ENCODE measurements at regions not wholly inside any gene's neighbourhood (a gene's known extent, or its start where the extent isn't known, plus 50 kb on each side); places are given as distances from the start of the nearest gene placed in this dataset.

GRCh38 chr2:22189893-22190480 lies 1066.2 kb downstream of the TDRD15 start:
- WGBS (ENCODE audit: missing lambda C conversion rate) = 4% methylated on average over 1 of the region's 1 CpG
- no peaks in the 10 kb centered on the region for H3K4me1 ChIP-seq
- CTCF ChIA-PET = no interaction called here
- no peak for TF ChIP-seq GATA3 (IDR thresholded peaks at IDR 0.05; ENCODE audit: borderline replicate concordance)
- TF ChIP-seq CBX8 (IDR thresholded peaks at IDR 0.05) = no peak
- TF ChIP-seq NPAS2 (CRISPR knock-in tag; IDR thresholded peaks at IDR 0.05; ENCODE audit: borderline replicate concordance) = no peak
- no peak for TF ChIP-seq RNF2 (IDR thresholded peaks at IDR 0.05; ENCODE audit: borderline replicate concordance, low read depth)
- TF ChIP-seq MAFK (IDR thresholded peaks at IDR 0.05; ENCODE audit: partially characterized antibody) = no peak
- TF ChIP-seq, protein P1, sequence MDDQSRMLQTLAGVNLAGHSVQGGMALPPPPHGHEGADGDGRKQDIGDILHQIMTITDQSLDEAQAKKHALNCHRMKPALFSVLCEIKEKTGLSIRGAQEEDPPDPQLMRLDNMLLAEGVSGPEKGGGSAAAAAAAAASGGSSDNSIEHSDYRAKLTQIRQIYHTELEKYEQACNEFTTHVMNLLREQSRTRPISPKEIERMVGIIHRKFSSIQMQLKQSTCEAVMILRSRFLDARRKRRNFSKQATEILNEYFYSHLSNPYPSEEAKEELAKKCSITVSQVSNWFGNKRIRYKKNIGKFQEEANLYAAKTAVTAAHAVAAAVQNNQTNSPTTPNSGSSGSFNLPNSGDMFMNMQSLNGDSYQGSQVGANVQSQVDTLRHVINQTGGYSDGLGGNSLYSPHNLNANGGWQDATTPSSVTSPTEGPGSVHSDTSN (IDR thresholded peaks at IDR 0.05) = no peak
- no peak for TF ChIP-seq BCL3 (IDR thresholded peaks at IDR 0.05)
- no peak for TF ChIP-seq HDAC2 (IDR thresholded peaks at IDR 0.05)
- TF ChIP-seq HOXA7 (CRISPR knock-in tag; IDR thresholded peaks at IDR 0.05) = no peak
- TF ChIP-seq EP300 (IDR thresholded peaks at IDR 0.05) = no peak
- TF ChIP-seq CHD2 (IDR thresholded peaks at IDR 0.05; ENCODE audit: low read length, partially characterized antibody) = no peak
- no peak for TF ChIP-seq HOXB13 (CRISPR knock-in tag; IDR thresholded peaks at IDR 0.05; ENCODE audit: low read depth)
- no peak for TF ChIP-seq HMGXB4 (CRISPR knock-in tag; IDR thresholded peaks at IDR 0.05; ENCODE audit: borderline replicate concordance)
- ATAC-seq (no peak), FAIRE-seq (peak; percentile 65), DNase-seq (ENCODE audit: low read depth in 1 of 2, low spot score in 1 of 2) (no peak)
- no peak overlapping the region for H3K4me2 ChIP-seq
- peaks cover 8% of the 10 kb centered on the region; the same call in 2 of the 3 replicates for H3K9me3 ChIP-seq
- POLR2A ChIA-PET = no interaction called here
- H3K27ac ChIP-seq = no peak overlapping the region
- no peak overlapping the region for H3K4me3 ChIP-seq

GRCh38 chr2:22194218-22194617 lies 1070.5 kb downstream of the TDRD15 start:
- no peak overlapping the region for H3K4me3 ChIP-seq
- peaks cover 8% of the 10 kb centered on the region; the same call in 2 of the 3 replicates for H3K9me3 ChIP-seq
- no peak overlapping the region for H3K27ac ChIP-seq
- CTCF ChIA-PET = no interaction called here
- no peak for FAIRE-seq
- no peak overlapping the region for H3K4me2 ChIP-seq
- 3% methylated on average over 1 of the region's 1 CpG for WGBS (ENCODE audit: missing lambda C conversion rate)
- POLR2A ChIA-PET = no interaction called here
- no peak for ATAC-seq
- H3K4me1 ChIP-seq = no peaks in the 10 kb centered on the region
- no peak for DNase-seq (ENCODE audit: low read depth in 1 of 2, low spot score in 1 of 2)
- TF ChIP-seq CBX2 (IDR thresholded peaks at IDR 0.05; ENCODE audit: borderline replicate concordance, low read depth) = no peak
- no peak for TF ChIP-seq SMC3 (IDR thresholded peaks at IDR 0.05)
- TF ChIP-seq ZNF302 (CRISPR knock-in tag; IDR thresholded peaks at IDR 0.05) = no peak
- TF ChIP-seq ZFP36 (IDR thresholded peaks at IDR 0.05; ENCODE audit: borderline replicate concordance, partially characterized antibody) = no peak
- no peak for TF ChIP-seq NFE2L2 (conservative IDR thresholded peaks at IDR 0.05; ENCODE audit: low read length)
- no peak for TF ChIP-seq BHLHE40 (IDR thresholded peaks at IDR 0.05; ENCODE audit: low read depth, low read length)
- no peak for TF ChIP-seq HDAC2 (IDR thresholded peaks at IDR 0.05)
- TF ChIP-seq CBX8 (IDR thresholded peaks at IDR 0.05) = no peak
- no peak for TF ChIP-seq KDM1A (IDR thresholded peaks at IDR 0.05; ENCODE audit: low read depth)
- TF ChIP-seq FOSL2 (IDR thresholded peaks at IDR 0.05) = no peak
- no peak for TF ChIP-seq FOSL2 (CRISPR knock-in tag; IDR thresholded peaks at IDR 0.05)

GRCh38 chr2:22196806-22197205 lies 1073.0 kb downstream of the TDRD15 start:
- Histone ChIP-seq H3K4me1 (no peaks in the 10 kb centered on the region), H3K4me3 (no peak overlapping the region), H3K27ac (no peak overlapping the region), H3K4me2 (no peak overlapping the region), H3K9me3 (no peaks in the 10 kb centered on the region; the same call in 1 of the 3 replicates)
- WGBS (ENCODE audit: missing lambda C conversion rate) = 4% methylated on average over 2 of the region's 2 CpGs
- no peak for DNase-seq (ENCODE audit: low read depth in 1 of 2, low spot score in 1 of 2)
- ChIA-PET CTCF (no interaction called here), POLR2A (no interaction called here)
- TF ChIP-seq POLR2A (IDR thresholded peaks at IDR 0.05; ENCODE audit: low read length) (no peak), RFX5 (IDR thresholded peaks at IDR 0.05) (no peak), CEBPB (IDR thresholded peaks at IDR 0.05) (no peak), BHLHE40 (IDR thresholded peaks at IDR 0.05; ENCODE audit: low read depth, low read length) (no peak), NPAS2 (CRISPR knock-in tag; IDR thresholded peaks at IDR 0.05; ENCODE audit: borderline replicate concordance) (no peak), ELK1 (IDR thresholded peaks at IDR 0.05; ENCODE audit: low read depth, low read length) (no peak)
- TF ChIP-seq, protein P2, sequence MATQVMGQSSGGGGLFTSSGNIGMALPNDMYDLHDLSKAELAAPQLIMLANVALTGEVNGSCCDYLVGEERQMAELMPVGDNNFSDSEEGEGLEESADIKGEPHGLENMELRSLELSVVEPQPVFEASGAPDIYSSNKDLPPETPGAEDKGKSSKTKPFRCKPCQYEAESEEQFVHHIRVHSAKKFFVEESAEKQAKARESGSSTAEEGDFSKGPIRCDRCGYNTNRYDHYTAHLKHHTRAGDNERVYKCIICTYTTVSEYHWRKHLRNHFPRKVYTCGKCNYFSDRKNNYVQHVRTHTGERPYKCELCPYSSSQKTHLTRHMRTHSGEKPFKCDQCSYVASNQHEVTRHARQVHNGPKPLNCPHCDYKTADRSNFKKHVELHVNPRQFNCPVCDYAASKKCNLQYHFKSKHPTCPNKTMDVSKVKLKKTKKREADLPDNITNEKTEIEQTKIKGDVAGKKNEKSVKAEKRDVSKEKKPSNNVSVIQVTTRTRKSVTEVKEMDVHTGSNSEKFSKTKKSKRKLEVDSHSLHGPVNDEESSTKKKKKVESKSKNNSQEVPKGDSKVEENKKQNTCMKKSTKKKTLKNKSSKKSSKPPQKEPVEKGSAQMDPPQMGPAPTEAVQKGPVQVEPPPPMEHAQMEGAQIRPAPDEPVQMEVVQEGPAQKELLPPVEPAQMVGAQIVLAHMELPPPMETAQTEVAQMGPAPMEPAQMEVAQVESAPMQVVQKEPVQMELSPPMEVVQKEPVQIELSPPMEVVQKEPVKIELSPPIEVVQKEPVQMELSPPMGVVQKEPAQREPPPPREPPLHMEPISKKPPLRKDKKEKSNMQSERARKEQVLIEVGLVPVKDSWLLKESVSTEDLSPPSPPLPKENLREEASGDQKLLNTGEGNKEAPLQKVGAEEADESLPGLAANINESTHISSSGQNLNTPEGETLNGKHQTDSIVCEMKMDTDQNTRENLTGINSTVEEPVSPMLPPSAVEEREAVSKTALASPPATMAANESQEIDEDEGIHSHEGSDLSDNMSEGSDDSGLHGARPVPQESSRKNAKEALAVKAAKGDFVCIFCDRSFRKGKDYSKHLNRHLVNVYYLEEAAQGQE (IDR thresholded peaks at IDR 0.05) = no peak
- no peak for FAIRE-seq
- ATAC-seq = no peak
